Pancreas (tissue), 10 donors: ENCODE measurements at regions not wholly inside any gene's neighbourhood (a gene's known extent, or its start where the extent isn't known, plus 50 kb on each side); places are given as distances from the start of the nearest gene placed in this dataset.
A peak's percentile ranks its signal among the peaks of the same experiment; 100 is the strongest.

Experiments
- ATAC-seq, 4 donors: fragments of 200-7000 bp; cut with Tn5 transposase; one replicate each; pipeline versions ENCODE4 v1.8.0 to v1.9.1; 2020; ENCODE audit warnings: mild to moderate bottlenecking in 4 of 4, moderate library complexity in 4 of 4
- DNase-seq, 6 donors: peaks; one replicate each; pipeline ENCODE4 v3.0.0-alpha.2; 2020
- FAIRE-seq: peaks from 2 replicates; lab custom pipeline; 2012; peaks lifted over from hg19 to GRCh38; lab: Jason Lieb, UNC
- H3K27ac ChIP-seq, 4 donors: fragments of 200-600 bp; sonication (generic); 1 replicate in 3 of 4; 2 replicates in 1 of 4; pipeline versions ENCODE4 v1.5.0 to v1.8.0; 2020
- H3K27me3 ChIP-seq, 4 donors: fragments of 200-600 bp; one replicate each; pipeline ENCODE4 v1.8.0; 2021
- H3K36me3 ChIP-seq, 3 donors: fragments of 200-600 bp; sonication (generic) in 1 of 3; one replicate each; pipeline versions ENCODE4 v1.5.0 to v1.8.0; 2020 to 2021
- H3K4me1 ChIP-seq, 3 donors: fragments of 200-600 bp; one replicate each; pipeline ENCODE4 v1.8.0; 2021
- H3K4me3 ChIP-seq, 4 donors: fragments of 200-600 bp; sonication (generic) in 2 of 4; one replicate each; pipeline versions ENCODE4 v1.5.0 to v1.8.0; 2020 to 2021
- H3K9me3 ChIP-seq, 4 donors: fragments of 200-600 bp; one replicate each; pipeline ENCODE4 v1.8.0; 2021
- WGBS, 2 donors: extraction: QIAGEN DNeasy Blood & Tissue Kit; methylation state at CpG; one replicate each; pipeline ENCODE4 v1.1.7; 2013; 5-methylcytosine and 5-hydroxymethylcytosine counted together
- intact Hi-C, 3 donors: fragments of 100-400 bp; cut with DNase I; formaldehyde crosslinking; loops; one replicate each; pipeline versions ENCODE4 v1.11.1 to v1.14.2; 2022
- TF ChIP-seq, protein P1 (sequence below), 4 donors: fragments of 200-600 bp; sonication (generic) in 3 of 4; IDR thresholded peaks; one replicate each; pipeline versions ENCODE4 v1.5.0 to v1.8.0; 2021; ENCODE audit warnings: antibody characterized with exemption in 4 of 4
- donor health status: healthy with polysubstance abuse.
- donor health status: DM: no; HTN: no; CAD: no; lungs with moderate emphysema.
- donor health status: DM: no; HTN: no; CAD: no.
- donor health status: control.
- donor health status: control.
- donor health status: Bipolar disorder and iron deficiency.
- donor health status: DM: yes; HTN: yes; CAD: no.
- donor health status: DM: no; HTN: no; CAD: no.
- donor health status: DM: no; HTN: no; CAD: no.
- donor health status: DM: yes; HTN: yes; CAD: no.

- FAIRE-seq (no peak), ATAC-seq (no peak), DNase-seq (no peak)
- intact Hi-C loops: no loop called here
- no peak overlapping the region for H3K27ac ChIP-seq
- H3K4me1 ChIP-seq: peaks cover 0 to 20% (median 10%) of the 10 kb centered on the region in 3 donors
- 69 to 85% methylated on average over 3 of the region's 3 CpGs for WGBS, 2 donors
- no peaks in the 10 kb centered on the region for H3K9me3 ChIP-seq
- no peaks in the 10 kb centered on the region for H3K36me3 ChIP-seq
- H3K4me3 ChIP-seq: no peak overlapping the region
- TF ChIP-seq, protein P1, sequence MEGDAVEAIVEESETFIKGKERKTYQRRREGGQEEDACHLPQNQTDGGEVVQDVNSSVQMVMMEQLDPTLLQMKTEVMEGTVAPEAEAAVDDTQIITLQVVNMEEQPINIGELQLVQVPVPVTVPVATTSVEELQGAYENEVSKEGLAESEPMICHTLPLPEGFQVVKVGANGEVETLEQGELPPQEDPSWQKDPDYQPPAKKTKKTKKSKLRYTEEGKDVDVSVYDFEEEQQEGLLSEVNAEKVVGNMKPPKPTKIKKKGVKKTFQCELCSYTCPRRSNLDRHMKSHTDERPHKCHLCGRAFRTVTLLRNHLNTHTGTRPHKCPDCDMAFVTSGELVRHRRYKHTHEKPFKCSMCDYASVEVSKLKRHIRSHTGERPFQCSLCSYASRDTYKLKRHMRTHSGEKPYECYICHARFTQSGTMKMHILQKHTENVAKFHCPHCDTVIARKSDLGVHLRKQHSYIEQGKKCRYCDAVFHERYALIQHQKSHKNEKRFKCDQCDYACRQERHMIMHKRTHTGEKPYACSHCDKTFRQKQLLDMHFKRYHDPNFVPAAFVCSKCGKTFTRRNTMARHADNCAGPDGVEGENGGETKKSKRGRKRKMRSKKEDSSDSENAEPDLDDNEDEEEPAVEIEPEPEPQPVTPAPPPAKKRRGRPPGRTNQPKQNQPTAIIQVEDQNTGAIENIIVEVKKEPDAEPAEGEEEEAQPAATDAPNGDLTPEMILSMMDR (IDR thresholded peaks at IDR 0.05): no peak
- no peaks in the 10 kb centered on the region for H3K27me3 ChIP-seq
Observed at GRCh38 chr16:72226136-72226535, 54.2 kb upstream of the PMFBP1 start.

DNA sequence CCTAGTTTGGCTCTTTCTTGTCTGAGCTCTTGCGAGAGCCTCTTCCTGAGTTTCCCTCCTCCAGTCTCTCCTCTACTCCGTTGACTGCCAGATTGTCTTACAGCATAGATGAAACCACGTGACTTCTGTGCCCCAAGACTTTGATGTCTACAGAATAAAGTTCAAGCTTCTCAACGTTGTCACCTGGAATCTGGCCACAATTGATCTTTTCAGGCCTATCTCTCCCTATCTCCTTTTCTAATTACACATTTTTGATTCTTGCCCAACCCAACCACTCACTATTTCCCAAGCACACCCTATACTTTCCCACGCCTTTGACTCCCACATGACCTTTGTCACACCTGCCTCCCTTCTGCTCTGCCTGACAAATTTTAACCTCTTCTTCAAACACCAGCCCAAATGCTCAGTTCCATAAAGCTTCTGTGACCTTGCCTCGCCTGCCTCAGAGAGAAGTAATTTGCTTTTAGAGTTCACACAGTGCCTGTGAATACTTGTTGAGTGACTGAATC is 52.4 kb upstream of the PMFBP1 start:
- peak; percentile 83 to 91 (median 88) for ATAC-seq
- Histone ChIP-seq H3K27ac (peak overlapping the region in 1 of 4 donors; percentile 25), H3K4me3 (peak overlapping the region in 1 of 4 donors; percentile 5), H3K27me3 (no peaks in the 10 kb centered on the region), H3K9me3 (no peaks in the 10 kb centered on the region), H3K4me1 (peaks cover 0 to 22% (median 10%) of the 10 kb centered on the region in 3 donors), H3K36me3 (no peaks in the 10 kb centered on the region)
- TF ChIP-seq, protein P1 (IDR thresholded peaks at IDR 0.05): no peak
- intact Hi-C loops: no loop called here
- DNase-seq: peak in 3 of 6 donors; percentile 56 to 71 (median 63)
- WGBS, 2 donors: 15 to 20% methylated on average over 6 of the region's 6 CpGs
- no peak for FAIRE-seq

DNA sequence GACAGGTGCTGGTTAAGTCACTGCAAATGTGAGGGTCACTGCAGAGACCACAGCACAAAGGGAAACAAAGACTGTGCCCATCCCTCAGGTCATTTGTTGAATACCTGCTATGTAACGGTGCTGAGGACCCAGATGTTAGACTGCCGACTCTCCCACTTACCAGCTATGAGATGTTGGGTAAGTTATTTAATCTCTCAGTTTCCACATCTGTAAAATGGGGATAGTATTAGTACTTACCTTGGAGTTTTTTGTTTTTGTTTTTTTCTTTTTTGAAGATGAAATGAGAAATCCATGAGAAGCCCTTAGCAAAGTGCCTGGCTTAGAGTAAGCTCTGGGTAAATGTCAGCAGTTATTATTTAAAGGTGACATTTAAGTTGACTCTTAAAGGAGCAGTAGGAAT is 50.5 kb upstream of the PMFBP1 start:
- Histone ChIP-seq H3K4me1 (peaks cover 0 to 22% (median 10%) of the 10 kb centered on the region in 3 donors), H3K27ac (no peak overlapping the region), H3K27me3 (no peaks in the 10 kb centered on the region), H3K4me3 (no peak overlapping the region), H3K9me3 (no peaks in the 10 kb centered on the region), H3K36me3 (no peaks in the 10 kb centered on the region)
- TF ChIP-seq, protein P1 (IDR thresholded peaks at IDR 0.05): no peak
- DNase-seq: no peak
- WGBS, 2 donors: 79 to 93% methylated on average over 2 of the region's 2 CpGs
- no peak for FAIRE-seq
- no peak for ATAC-seq
- intact Hi-C loops: no loop called here
